B cell (primary cell): ENCODE measurements at regions not wholly inside any gene's neighbourhood (a gene's known extent, or its start where the extent isn't known, plus 50 kb on each side); places are given as distances from the start of the nearest gene placed in this dataset.

Experiments used
- ATAC-seq: fragments of 200-7000 bp; cut with Tn5 transposase; one replicate; pipeline ENCODE4 v1.10.0; 2021; ENCODE audit warnings: low read depth, mild to moderate bottlenecking, moderate number of reproducible peaks, moderate library complexity
- CTCF ChIA-PET: fragments of 350-600 bp; sonication (Branson Sonifier 250); formaldehyde crosslinking; loops from one replicate; lab custom pipeline; 2021; ENCODE audit warnings: antibody characterized with exemption, inconsistent platforms; lab: Charles Lee
- POLR2A ChIA-PET: fragments of 350-600 bp; sonication (Branson Sonifier 250); formaldehyde crosslinking; loops from one replicate; lab custom pipeline; 2021; ENCODE audit warnings: antibody characterized with exemption; lab: Charles Lee
- DNase-seq: peaks from one replicate; pipeline ENCODE4 v3.0.0; 2013
- H2AFZ ChIP-seq: 2 replicates; pipeline ENCODE4 v1.6.1; 2012; ENCODE audit warnings: mild to moderate bottlenecking, low read depth, low read length; ENCODE audit not compliant: insufficient read depth, poor library complexity, severe bottlenecking
- H3K27ac ChIP-seq, 2 donors: 1 replicate in 1 of 2; 2 replicates in 1 of 2; pipeline ENCODE4 v1.5.1; 2012 to 2013; ENCODE audit warnings: low read length in 2 of 2, mild to moderate bottlenecking in 2 of 2, moderate library complexity in 1 of 2
- H3K27me3 ChIP-seq, 4 experiments: fragments of 200-600 bp in 1 of 4; sonication (generic) in 1 of 4; replicated peaks in 1 of 4; 1 replicate in 2 of 4; 2 replicates in 2 of 4; pipeline versions ENCODE4 v1.6.1 to v1.7.0; 2013 to 2016; ENCODE audit warnings: low read length in 3 of 4, mild to moderate bottlenecking in 2 of 4, mixed read lengths in 1 of 4, moderate library complexity in 1 of 4; ENCODE audit not compliant: insufficient read depth in 4 of 4, control insufficient read depth in 3 of 4; ENCODE audit errors: control extremely low read depth in 1 of 4
- H3K36me3 ChIP-seq, 2 experiments: replicated peaks in 1 of 2; 1 replicate in 1 of 2; 2 replicates in 1 of 2; pipeline versions ENCODE4 v1.6.1 to v1.7.1; 2013; ENCODE audit warnings: low read length in 1 of 2; ENCODE audit not compliant: insufficient read depth in 2 of 2, control insufficient read depth in 1 of 2; ENCODE audit errors: control extremely low read depth in 1 of 2, extremely low read depth in 1 of 2
- H3K4me1 ChIP-seq, 2 donors: fragments of 200-600 bp in 1 of 2; sonication (generic) in 1 of 2; 1 replicate in 1 of 2; 2 replicates in 1 of 2; pipeline versions ENCODE4 v1.5.1 to v1.6.1; 2013 to 2017; ENCODE audit warnings: low read length in 2 of 2; ENCODE audit not compliant: control insufficient read depth in 2 of 2, insufficient read depth in 2 of 2
- H3K4me2 ChIP-seq: replicated peaks from 2 replicates; pipeline ENCODE3; 2012; ENCODE audit warnings: mild to moderate bottlenecking, low read depth, low read length; ENCODE audit not compliant: poor library complexity, severe bottlenecking
- H3K4me3 ChIP-seq, 5 experiments: fragments of 200-600 bp in 1 of 5; sonication (generic) in 1 of 5; 1 replicate in 3 of 5; 2 replicates in 2 of 5; pipeline versions ENCODE4 v1.5.1 to v1.7.0; 2011 to 2016; ENCODE audit warnings: low read length in 4 of 5, mild to moderate bottlenecking in 4 of 5, low read depth in 2 of 5, control low read depth in 1 of 5, moderate library complexity in 1 of 5; ENCODE audit not compliant: insufficient read depth in 1 of 5; ENCODE audit errors: control extremely low read depth in 1 of 5, extremely low read depth in 1 of 5
- H3K79me2 ChIP-seq: fragments of 200-600 bp; sonication (generic); one replicate; pipeline ENCODE4 v1.6.0; 2016; ENCODE audit warnings: low read length; ENCODE audit not compliant: control insufficient read depth, insufficient read depth
- H3K9ac ChIP-seq: fragments of 200-600 bp; sonication (generic); 2 replicates; pipeline ENCODE4 v1.6.1; 2017; ENCODE audit warnings: mild to moderate bottlenecking, low read length, moderate library complexity
- H3K9me3 ChIP-seq, 3 donors: one replicate each; pipeline versions ENCODE4 v1.6.1 to v1.7.1; 2013; ENCODE audit warnings: low read length in 2 of 3; ENCODE audit not compliant: control insufficient read depth in 2 of 3, insufficient read depth in 1 of 3; ENCODE audit errors: control extremely low read depth in 1 of 3
- H4K20me1 ChIP-seq: 2 replicates; pipeline ENCODE4 v1.6.0; 2012; ENCODE audit warnings: mild to moderate bottlenecking, low read length; ENCODE audit not compliant: insufficient read depth, control insufficient read depth, poor library complexity, severe bottlenecking
- H3K27ac Mint-ChIP-seq: one replicate; pipeline ENCODE4 v1.8.0; 2021; ENCODE audit warnings: mixed read lengths
- H3K27me3 Mint-ChIP-seq: one replicate; pipeline ENCODE4 v1.8.0; 2021; ENCODE audit warnings: mixed read lengths
- H3K4me1 Mint-ChIP-seq: one replicate; pipeline ENCODE4 v1.8.0; 2021; ENCODE audit warnings: mixed read lengths
- H3K4me3 Mint-ChIP-seq: one replicate; pipeline ENCODE4 v1.8.0; 2021; ENCODE audit warnings: mixed read lengths
- H3K9me3 Mint-ChIP-seq: one replicate; pipeline ENCODE4 v1.8.0; 2022; ENCODE audit warnings: mixed read lengths; ENCODE audit not compliant: insufficient read depth
- CTCF ChIP-seq: fragments of 200-600 bp; IDR thresholded peaks from one replicate; pipeline ENCODE4 v1.8.0; 2022; ENCODE audit warnings: antibody characterized with exemption, mild to moderate bottlenecking
- EZH2 ChIP-seq: IDR thresholded peaks from 2 replicates; pipeline ENCODE4 v1.6.1; 2012; ENCODE audit warnings: borderline replicate concordance, low read depth, mild to moderate bottlenecking, moderate library complexity, low read length; ENCODE audit not compliant: insufficient read depth, poor library complexity, severe bottlenecking
- WGBS: methylation state at CpG from one replicate; pipeline ENCODE4 v1.1.5; 2013; ENCODE audit warnings: missing lambda C conversion rate; ENCODE audit not compliant: insufficient coverage; 5-methylcytosine and 5-hydroxymethylcytosine counted together
- intact Hi-C: fragments of 100-400 bp; cut with micrococcal nuclease; formaldehyde crosslinking; loops from one replicate; pipeline ENCODE4 v1.10.0; 2022

GRCh38 chr12:100069795-100070194 lies 72.9 kb downstream of the BLTP3B start:
- H3K27ac Mint-ChIP-seq = no peak overlapping the region

DNA sequence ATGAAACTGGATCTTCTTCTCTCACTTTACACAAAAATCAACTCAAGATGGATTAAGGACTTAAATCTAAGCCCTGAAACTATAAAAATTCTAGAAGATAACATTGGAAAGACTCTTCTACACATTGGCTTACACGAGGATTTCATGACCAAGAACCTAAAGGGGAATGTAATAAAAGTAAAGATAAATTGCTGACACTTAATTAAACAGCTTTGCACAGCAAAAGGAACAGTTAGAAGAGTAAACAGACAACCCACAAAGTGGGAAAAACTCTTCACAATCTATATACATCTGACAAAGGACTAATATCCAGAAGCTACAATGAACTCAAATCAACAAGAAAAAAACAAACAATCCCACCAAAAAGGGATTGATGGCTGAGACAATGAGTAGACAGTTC lies 74.4 kb downstream of the BLTP3B start:
- no peak for TF ChIP-seq EZH2
- TF ChIP-seq CTCF = no peak
- Histone ChIP-seq H3K27me3 (no peaks in the 10 kb centered on the region), H3K27ac (no peak overlapping the region), H3K4me3 (no peak overlapping the region), H3K9me3 (peaks cover 1 to 13% (median 7%) of the 10 kb centered on the region in 3 donors), H3K36me3 (peaks cover 6 to 37% of the 10 kb centered on the region in 2 experiments), H3K79me2 (no peaks in the 10 kb centered on the region), H3K4me1 (no peaks in the 10 kb centered on the region), H3K9ac (no peak overlapping the region), H3K4me2 (no peak overlapping the region), H2AFZ (no peak overlapping the region), H4K20me1 (no peaks in the 10 kb centered on the region)
- no peak overlapping the region for H3K4me3 Mint-ChIP-seq
- DNase-seq = no peak
- H3K27ac Mint-ChIP-seq = no peak overlapping the region
- no peaks in the 10 kb centered on the region for H3K27me3 Mint-ChIP-seq
- ChIA-PET POLR2A (no interaction called here), CTCF (no interaction called here)
- H3K9me3 Mint-ChIP-seq = peaks cover 21% of the 10 kb centered on the region
- H3K4me1 Mint-ChIP-seq = no peaks in the 10 kb centered on the region
- WGBS = no CpG with 5 or more reads among the region's 1 CpG
- ATAC-seq = no peak
- intact Hi-C loops = no loop called here

More at GRCh38 chr12:100069795-100070194, 72.9 kb downstream of the BLTP3B start:
- Mint-ChIP-seq H3K4me1 (no peaks in the 10 kb centered on the region), H3K27me3 (no peaks in the 10 kb centered on the region), H3K9me3 (peaks cover 14% of the 10 kb centered on the region), H3K4me3 (no peak overlapping the region)
- Histone ChIP-seq H3K4me1 (no peaks in the 10 kb centered on the region), H3K9me3 (peaks cover 0 to 13% (median 4%) of the 10 kb centered on the region in 3 donors), H3K79me2 (no peaks in the 10 kb centered on the region), H3K4me3 (no peak overlapping the region), H3K4me2 (no peak overlapping the region), H3K27me3 (no peaks in the 10 kb centered on the region), H3K27ac (no peak overlapping the region), H2AFZ (no peak overlapping the region), H3K36me3 (peaks cover 6 to 30% of the 10 kb centered on the region in 2 experiments), H3K9ac (no peak overlapping the region), H4K20me1 (no peaks in the 10 kb centered on the region)
- DNase-seq (no peak), ATAC-seq (no peak)
- POLR2A ChIA-PET = no interaction called here
- intact Hi-C loops = no loop called here
- CTCF ChIA-PET = no interaction called here
- TF ChIP-seq EZH2 (no peak), CTCF (no peak)
- WGBS = no CpG with 5 or more reads among the region's 1 CpG
